DMS53 treated with DMSO at 0.1 percent for 48 hours (cell line): ENCODE measurements at regions not wholly inside any gene's neighbourhood (a gene's known extent, or its start where the extent isn't known, plus 50 kb on each side); places are given as distances from the start of the nearest gene placed in this dataset.
"Not testable (repeated sequence)": the region's sequence is repeated elsewhere in the genome, so short reads cannot be mapped to it uniquely, and the experiment has no call there.

Source experiments
- DNase-seq: peaks from one replicate; lab custom pipeline; 2025; ENCODE audit not compliant: unreplicated experiment; lab: John Stamatoyannopoulos, UW

DNA sequence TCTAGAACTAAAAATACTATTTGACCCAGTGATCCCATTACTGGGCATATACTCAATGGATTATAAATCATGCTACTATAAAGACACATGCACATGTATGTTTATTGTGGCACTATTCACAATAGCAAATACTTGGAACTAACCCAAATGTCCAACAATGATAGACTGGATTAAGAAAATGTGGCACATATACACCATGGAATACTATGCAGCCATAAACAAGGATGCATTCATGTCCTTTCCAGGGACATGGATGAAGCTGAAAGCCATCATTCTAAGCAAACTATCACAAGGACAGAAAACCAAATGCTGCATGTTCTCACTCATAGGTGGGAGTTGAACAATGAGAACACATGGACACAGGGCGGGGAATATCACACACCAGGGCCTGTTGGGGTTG lies 1039.0 kb downstream of the NR2F1-AS1 start:
- not testable (repeated sequence) for DNase-seq

GRCh38 chr5:92527311-92528078 lies 1053.5 kb downstream of the NR2F1-AS1 start:
- no peak for DNase-seq

DNA sequence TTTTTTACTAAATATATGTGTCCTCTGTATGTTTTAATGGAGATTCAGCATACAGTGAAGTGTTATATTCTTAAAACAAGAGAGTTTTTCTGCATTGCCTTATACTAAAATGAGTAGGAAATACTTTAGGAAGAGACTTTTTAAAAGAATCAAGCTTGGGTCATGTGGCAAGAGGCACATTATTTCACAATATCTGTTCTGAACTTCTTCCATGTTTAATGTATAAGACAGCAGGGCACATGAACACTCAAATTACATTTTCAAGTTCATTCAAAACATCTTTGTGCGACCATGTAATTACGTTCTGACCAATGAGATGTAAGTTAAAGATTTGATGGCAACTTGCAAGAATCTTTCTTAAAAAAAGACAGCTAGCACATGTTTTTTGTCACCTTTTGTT lies 1055.9 kb downstream of the NR2F1-AS1 start:
- DNase-seq = no peak

GRCh38 chr5:92519811-92520632 lies 1061.0 kb downstream of the NR2F1-AS1 start:
- DNase-seq = peak; percentile 54

DNA sequence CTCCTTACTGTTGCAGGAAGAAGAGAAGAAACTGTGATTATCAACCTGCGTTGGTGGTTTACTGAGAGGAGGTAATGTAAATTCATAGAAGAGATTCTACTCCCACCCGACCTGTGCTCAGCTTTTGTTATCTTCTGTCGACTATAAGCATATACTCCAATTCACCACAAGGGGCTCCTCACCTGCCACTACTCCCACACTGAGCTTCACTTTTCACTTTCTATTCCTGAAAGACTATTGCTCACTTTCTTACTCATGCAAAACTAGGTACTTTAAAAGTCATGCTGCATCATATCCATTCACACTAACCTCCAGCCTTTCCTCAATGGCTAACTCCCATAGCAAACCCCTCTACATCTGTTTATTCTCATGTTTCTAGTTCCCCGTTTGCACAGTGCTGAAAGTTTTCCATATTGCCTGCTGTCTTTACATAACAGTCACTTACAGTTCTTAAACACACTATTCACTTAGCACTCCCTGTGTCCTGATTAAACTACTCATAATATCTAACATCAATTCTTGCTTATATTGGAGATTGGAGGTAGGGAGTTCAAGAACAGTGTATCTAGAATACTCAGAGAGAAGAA lies 1062.6 kb downstream of the NR2F1-AS1 start:
- peak; percentile 60 for DNase-seq

DNA sequence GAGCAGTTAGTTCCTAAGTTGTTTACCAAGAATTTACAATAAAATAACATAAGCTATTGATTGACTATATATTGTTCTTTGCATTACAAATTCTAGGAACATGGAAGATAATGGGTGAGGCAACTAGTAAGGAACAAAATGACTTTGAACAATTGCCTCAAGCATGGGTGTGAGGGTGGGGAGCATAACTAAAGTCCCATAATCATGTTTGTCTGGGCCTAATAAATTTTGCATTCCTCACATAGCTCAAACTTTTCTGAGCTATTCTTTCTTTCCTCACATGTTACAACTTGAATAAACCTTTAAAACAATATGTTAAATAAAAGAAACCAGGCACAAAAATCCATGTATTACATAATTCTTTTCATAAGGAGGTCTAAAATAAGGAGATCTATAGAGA lies 1066.1 kb downstream of the NR2F1-AS1 start:
- DNase-seq = no peak

DNA sequence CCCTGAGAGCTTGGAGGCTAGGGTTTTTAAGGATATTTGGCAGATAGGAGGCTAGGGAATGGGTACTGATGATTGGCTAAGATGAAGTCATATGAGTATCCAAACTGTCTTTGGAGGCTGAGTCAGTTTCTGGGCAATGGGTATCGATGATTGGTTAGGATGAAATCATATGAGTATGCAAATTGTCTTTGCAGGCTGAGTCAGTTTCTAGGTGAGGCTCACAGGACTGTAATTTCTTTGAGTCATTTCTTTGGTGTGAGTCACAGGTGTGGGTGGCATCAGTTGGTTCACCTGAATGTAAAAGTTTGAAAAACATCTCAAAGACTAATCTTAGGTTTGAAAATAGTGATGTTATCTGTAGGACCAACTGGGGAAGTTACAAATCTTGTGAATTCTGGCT lies 1068.0 kb downstream of the NR2F1-AS1 start:
- DNase-seq = no peak

GRCh38 chr5:92508271-92508670 lies 1072.7 kb downstream of the NR2F1-AS1 start:
- DNase-seq = no peak

GRCh38 chr5:92505925-92506324 lies 1075.1 kb downstream of the NR2F1-AS1 start:
- DNase-seq = peak; percentile 29

- DNase-seq = no peak
These were observed 1075.9 kb downstream of the NR2F1-AS1 start for GRCh38 chr5:92505145-92505544.

GRCh38 chr5:92504346-92504745 lies 1076.7 kb downstream of the NR2F1-AS1 start:
- DNase-seq = peak; percentile 23

DNA sequence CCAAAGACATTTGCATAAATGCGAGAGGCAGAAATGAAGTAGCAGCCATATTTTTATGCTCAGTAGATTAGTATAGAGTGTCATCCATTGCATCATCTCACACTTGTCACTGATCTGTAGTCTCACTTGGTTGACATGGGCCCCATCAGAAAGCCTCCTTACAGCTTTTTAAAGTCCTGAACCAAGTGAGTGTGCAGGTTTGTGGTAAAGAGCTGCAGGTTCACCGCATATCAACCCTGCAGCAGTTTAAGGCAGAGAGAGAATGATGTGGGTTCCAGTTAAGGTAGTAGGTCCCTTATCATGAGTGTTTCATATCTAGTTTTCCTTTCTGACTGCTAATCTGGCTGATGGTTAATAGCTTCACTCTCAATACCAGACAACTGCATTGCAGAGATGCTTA lies 1080.3 kb downstream of the NR2F1-AS1 start:
- DNase-seq = no peak

DNA sequence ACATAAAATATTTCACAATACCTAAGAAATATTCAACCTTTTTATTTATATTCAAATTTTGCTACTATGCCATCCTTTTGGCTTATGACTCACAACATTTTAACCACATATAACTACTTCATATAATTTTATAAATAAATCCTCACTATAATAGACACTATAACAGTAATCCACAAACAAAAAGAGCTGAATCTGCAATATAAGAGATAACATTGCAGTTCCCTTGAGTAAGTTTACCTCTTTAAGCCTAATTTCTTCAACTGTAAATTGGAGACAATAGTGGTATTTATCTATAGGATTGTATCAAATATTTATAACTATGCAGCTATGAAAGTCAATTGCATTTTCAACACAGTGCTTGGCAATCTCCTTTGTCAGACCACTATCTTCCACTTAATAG lies 1084.5 kb downstream of the NR2F1-AS1 start:
- no peak for DNase-seq

DNA sequence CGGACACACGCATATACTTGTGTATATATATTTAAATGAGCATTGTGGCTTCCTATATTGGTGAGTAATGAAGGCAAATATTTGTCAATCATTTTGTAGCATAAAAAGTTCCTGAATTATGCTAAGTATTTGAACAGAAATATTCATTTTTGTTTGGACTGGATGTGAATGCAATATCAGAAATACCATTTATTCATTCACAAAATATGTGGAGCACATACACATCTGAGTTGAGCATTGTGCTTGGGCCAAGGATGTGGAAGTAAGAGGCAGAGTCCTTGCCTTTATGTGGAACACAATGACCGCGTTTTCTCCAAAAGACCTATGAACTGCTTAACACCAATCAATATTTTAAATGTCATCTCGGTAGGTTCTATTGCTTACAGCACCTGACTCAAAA lies 1086.5 kb downstream of the NR2F1-AS1 start:
- no peak for DNase-seq

DNA sequence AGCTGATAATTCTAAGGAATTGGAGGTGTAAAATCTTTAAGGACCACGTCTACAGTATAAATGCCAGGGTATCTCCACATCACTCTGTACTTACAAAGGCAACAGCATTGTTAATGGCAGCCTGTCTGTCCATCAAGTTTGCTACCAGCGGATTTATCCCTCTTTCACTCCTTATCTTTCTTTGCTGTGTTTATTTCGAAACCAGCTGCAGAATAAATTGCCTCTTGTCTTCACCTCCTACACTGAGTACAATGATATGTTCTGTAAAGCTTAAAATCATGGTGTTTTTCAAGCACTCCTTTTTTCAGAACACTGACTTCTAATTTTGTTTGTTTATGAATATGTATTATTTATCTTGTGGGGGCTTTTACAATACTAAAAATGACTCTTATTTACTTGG lies 1088.1 kb downstream of the NR2F1-AS1 start:
- DNase-seq = no peak

DNA sequence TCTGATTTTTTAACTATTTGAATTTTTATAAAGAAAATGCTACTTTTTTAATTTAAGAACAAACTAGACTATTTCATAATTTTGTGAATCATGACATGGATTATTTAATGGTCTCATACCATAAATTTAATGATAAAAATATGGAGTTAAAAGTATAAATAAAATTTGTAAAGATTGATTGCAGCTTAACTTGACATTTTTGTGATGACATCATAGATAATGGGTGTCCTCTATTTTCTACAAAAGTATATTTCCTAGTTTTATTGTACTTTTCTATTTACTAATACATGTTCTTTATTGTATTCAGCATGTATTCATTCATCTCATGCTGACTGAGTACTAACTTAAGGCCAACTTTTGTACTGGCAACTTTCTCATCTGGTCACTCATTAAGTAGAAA lies 1096.5 kb downstream of the NR2F1-AS1 start:
- DNase-seq = no peak

- DNase-seq = no peak
These were observed 1090.0 kb upstream of the ARRDC3 start for GRCh38 chr5:92472981-92473566.

- no peak for DNase-seq
These were observed 1088.7 kb upstream of the ARRDC3 start for GRCh38 chr5:92471861-92472260.

- no peak for DNase-seq
These were observed 1087.7 kb upstream of the ARRDC3 start for GRCh38 chr5:92470770-92471169.

DNA sequence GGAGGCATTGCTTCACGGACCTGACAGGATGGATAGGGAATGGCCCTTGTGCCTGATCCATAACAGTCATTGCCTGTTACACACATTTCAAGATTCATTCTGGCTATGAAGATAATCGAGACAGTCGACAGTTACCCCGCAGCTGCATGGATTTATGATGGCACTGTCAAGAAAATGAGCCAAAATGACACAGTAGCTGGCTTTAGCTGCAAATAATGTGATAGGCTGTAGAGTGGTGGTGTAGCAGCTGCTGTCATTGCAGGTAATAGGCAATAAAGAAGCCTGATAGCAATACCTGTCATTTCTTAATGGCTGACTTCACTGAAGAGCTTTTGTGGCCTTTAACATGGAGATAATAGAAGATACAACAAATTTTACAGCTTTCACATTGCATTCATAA lies 1085.2 kb upstream of the ARRDC3 start:
- no peak for DNase-seq

- DNase-seq = no peak
These were observed 1084.6 kb upstream of the ARRDC3 start for GRCh38 chr5:92467695-92468094.

DNA sequence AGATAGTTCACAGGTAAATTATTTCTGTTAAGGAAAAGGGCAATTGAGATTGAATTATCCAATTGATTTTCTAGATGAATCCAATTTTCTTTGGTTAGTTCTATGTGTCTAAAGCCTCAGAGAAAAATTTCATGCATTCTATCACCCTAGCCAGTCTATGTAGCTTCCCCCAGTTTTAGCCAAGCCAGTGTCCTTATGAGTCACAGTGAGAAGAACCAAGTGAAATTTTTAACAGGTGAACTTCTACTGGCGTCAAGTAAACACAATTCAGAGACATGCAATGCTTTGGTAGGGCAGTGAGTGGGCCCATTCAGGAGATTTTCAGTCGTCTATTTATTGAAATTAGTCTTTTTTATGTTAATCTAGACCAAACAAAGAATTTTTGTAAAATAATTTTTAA lies 1077.4 kb upstream of the ARRDC3 start:
- DNase-seq = no peak
